Rectal smooth muscle tissue (tissue), 1 donor: ENCODE measurements at regions not wholly inside any gene's neighbourhood (a gene's known extent, or its start where the extent isn't known, plus 50 kb on each side); places are given as distances from the start of the nearest gene placed in this dataset.

Experiments
- H3K27ac ChIP-seq: one replicate; pipeline ENCODE4 v1.7.0; 2013; ENCODE audit warnings: low read depth, low read length, inconsistent platforms
- H3K27me3 ChIP-seq: one replicate; pipeline ENCODE4 v1.7.0; 2013; ENCODE audit warnings: low read length; ENCODE audit not compliant: control insufficient read depth, insufficient read depth
- H3K36me3 ChIP-seq: one replicate; pipeline ENCODE4 v1.7.0; 2013; ENCODE audit warnings: low read length; ENCODE audit not compliant: control insufficient read depth, insufficient read depth
- H3K4me1 ChIP-seq: one replicate; pipeline ENCODE4 v1.7.0; 2013; ENCODE audit warnings: low read length; ENCODE audit not compliant: control insufficient read depth, insufficient read depth
- H3K4me3 ChIP-seq: one replicate; pipeline ENCODE4 v1.7.0; 2013; ENCODE audit warnings: low read length
- H3K9ac ChIP-seq: one replicate; pipeline ENCODE4 v1.7.0; 2013; ENCODE audit warnings: low read length

DNA sequence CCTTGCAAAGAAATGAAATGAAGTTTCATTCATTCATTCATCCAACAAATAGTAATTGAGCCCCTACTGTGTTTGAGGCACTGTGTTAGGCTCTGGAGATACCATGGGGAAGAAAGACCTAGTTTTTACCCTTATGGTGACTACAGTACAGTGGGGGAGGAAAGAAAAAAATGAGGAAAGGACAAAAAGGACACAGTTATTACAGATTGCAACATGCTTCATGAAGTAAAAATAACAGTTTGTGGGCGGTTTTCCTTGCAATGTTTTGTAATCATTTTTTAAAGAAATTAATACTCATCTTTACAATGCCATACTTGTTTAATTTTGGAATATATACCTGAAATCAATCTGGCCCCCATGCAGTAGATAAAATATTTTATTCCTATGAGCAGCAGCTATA lies 120.3 kb downstream of the TM2D1 start:
- Histone ChIP-seq H3K27ac (no peak overlapping the region), H3K4me1 (peaks cover 3% of the 10 kb centered on the region)

DNA sequence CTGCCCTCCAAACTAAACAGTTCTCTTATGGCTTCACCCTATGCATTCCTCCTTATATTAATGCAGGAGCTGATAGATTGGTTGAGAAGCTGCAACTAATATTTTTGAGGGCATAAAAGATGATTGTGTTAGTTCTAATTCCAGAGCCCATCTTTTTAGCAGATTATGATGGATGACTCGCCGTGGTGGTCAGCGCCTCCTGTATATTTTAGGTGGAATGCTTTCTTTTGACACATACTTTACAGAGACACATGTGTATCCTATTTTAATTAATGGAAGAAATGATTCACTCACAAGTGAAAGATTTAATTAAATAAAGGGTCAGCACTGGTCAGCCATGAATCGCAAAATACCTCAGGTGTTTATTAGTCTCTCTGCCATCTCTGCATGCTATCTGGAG lies 120.7 kb downstream of the TM2D1 start:
- Histone ChIP-seq H3K27me3 (no peaks in the 10 kb centered on the region), H3K27ac (no peak overlapping the region), H3K4me3 (no peak overlapping the region), H3K4me1 (peaks cover 3% of the 10 kb centered on the region), H3K36me3 (no peaks in the 10 kb centered on the region), H3K9ac (no peak overlapping the region)

More for the DNA sequence above, 120.3 kb downstream of the TM2D1 start:
- H3K36me3 ChIP-seq: no peaks in the 10 kb centered on the region
- H3K9ac ChIP-seq: no peak overlapping the region
- H3K4me3 ChIP-seq: no peak overlapping the region
- no peaks in the 10 kb centered on the region for H3K27me3 ChIP-seq

GRCh38 chr1:61602663-61603062 lies 122.3 kb downstream of the TM2D1 start:
- H3K36me3 ChIP-seq: no peaks in the 10 kb centered on the region
- H3K27me3 ChIP-seq: no peaks in the 10 kb centered on the region
- no peak overlapping the region for H3K4me3 ChIP-seq
- H3K27ac ChIP-seq: no peak overlapping the region
- no peak overlapping the region for H3K9ac ChIP-seq
- peaks cover 3% of the 10 kb centered on the region for H3K4me1 ChIP-seq

DNA sequence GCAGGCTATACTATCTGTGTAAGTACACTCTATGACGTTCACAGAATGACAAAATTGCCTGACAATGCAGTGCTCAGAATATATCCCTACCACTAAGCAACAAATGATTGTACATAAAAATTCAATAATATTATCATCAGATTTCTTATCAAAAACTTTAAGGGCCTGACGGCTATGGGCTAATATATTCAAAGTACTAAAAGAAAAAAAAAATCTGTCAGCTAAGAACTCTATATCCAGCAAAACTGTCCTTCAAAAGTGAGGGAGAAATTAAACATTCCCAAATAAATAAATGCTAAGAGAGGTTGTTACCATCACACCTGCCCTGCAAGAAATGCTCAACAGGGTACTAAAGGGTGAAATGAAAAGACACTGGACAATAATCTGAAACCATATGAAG lies 127.3 kb downstream of the TM2D1 start:
- H3K36me3 ChIP-seq: no peaks in the 10 kb centered on the region
- no peak overlapping the region for H3K9ac ChIP-seq
- no peaks in the 10 kb centered on the region for H3K27me3 ChIP-seq
- no peaks in the 10 kb centered on the region for H3K4me1 ChIP-seq
- no peak overlapping the region for H3K27ac ChIP-seq
- no peak overlapping the region for H3K4me3 ChIP-seq

DNA sequence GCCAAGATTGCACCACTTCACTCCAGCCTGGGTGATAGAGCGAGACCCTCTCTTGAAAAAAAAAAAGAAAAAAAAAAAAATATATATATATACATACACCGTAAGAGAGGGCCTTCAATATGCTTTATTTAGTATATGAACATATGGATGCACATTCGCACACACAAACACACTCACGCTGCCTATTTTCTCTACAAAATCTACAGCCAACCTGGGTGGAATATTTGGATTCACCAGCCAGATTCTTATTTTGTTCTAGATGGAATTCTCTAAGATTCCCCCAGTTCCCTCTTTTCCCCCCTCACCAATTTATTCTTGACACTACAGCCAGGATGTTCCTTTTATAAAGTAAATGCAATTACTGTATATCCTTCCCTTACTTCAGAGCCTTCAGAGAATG lies 131.6 kb downstream of the TM2D1 start:
- H3K27me3 ChIP-seq: no peaks in the 10 kb centered on the region

GRCh38 chr1:61591351-61591750 lies 133.6 kb downstream of the TM2D1 start:
- H3K9ac ChIP-seq: no peak overlapping the region
- H3K27me3 ChIP-seq: no peaks in the 10 kb centered on the region
- no peaks in the 10 kb centered on the region for H3K36me3 ChIP-seq
- no peak overlapping the region for H3K4me3 ChIP-seq
- no peaks in the 10 kb centered on the region for H3K4me1 ChIP-seq
- no peak overlapping the region for H3K27ac ChIP-seq

More for the DNA sequence above, 131.6 kb downstream of the TM2D1 start:
- no peaks in the 10 kb centered on the region for H3K36me3 ChIP-seq
- H3K9ac ChIP-seq: no peak overlapping the region
- H3K4me1 ChIP-seq: no peaks in the 10 kb centered on the region
- H3K4me3 ChIP-seq: no peak overlapping the region
- H3K27ac ChIP-seq: no peak overlapping the region

DNA sequence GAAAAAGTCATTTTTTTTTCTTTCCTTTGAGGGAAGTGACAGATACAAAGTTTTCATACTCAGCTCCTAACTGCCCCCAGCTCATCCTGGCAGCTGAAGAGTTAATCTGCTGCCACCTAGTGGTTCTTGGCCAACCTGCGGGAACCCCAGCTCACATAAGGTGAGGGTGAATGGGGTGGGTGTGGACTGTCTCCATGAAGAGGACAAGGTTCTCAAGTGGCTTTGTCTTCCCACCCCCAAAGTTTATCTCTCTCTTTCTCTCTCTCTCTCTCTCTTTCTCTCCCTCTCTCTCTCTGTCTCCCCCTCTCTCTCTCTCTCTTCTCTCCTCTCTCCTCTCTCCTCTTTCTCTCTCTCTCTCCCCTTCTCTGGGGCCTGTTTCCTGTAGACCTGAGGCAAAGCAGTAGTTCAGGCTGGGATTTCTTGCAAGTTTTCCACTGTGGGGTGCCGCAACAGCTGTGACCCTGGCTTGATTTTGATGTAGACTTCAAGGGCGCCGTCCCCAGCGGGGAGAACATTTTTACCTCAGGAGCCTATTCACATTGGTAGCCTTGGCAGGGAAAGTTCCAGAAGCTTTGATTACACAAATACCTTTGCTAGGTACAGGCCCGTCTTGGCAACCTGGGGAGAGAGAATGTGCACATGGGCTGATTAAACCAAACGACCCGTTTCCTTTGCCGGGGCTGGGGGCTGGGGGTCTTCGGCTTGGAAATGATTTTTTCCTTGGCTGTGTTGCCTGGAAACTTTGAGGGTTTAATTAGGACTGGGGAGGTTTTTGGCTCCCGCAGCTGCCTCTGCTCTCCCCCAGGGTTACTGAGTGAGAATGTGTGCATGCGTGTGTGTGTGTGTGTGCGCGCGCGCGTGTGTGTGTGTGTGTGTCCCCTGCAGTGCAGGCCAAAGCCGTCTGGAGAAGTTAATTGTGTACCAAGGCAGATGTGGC lies 135.9 kb downstream of the TM2D1 start:
- no peak overlapping the region for H3K27ac ChIP-seq
- no peaks in the 10 kb centered on the region for H3K4me1 ChIP-seq
- H3K36me3 ChIP-seq: no peaks in the 10 kb centered on the region
- no peaks in the 10 kb centered on the region for H3K27me3 ChIP-seq
- no peak overlapping the region for H3K4me3 ChIP-seq
- no peak overlapping the region for H3K9ac ChIP-seq

DNA sequence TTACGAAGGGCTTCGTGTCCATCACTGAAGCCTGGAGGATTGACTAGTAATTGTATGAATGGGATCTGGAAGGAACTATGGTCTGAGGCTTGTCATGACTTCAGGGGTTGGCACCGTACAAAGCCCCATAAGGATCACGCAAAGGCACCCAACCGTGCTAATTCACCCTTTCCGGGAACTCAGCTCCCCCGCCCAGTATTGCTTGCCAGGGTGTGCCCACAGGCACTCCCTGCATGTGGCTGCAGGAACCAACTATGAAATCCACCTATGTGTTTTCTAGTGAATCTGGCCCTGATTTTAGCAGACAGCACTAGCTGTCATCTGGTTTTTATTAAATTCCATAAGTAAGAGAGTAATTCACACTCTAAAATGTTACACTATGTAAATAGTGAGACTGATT lies 139.2 kb downstream of the TM2D1 start:
- Histone ChIP-seq H3K4me1 (no peaks in the 10 kb centered on the region), H3K27me3 (no peaks in the 10 kb centered on the region), H3K9ac (no peak overlapping the region), H3K36me3 (no peaks in the 10 kb centered on the region), H3K27ac (no peak overlapping the region), H3K4me3 (no peak overlapping the region)

- Histone ChIP-seq H3K27me3 (no peaks in the 10 kb centered on the region), H3K9ac (no peak overlapping the region), H3K4me1 (no peaks in the 10 kb centered on the region), H3K4me3 (no peak overlapping the region), H3K36me3 (no peaks in the 10 kb centered on the region), H3K27ac (no peak overlapping the region)
Measured at GRCh38 chr1:61583703-61584102, 141.2 kb downstream of the TM2D1 start.

DNA sequence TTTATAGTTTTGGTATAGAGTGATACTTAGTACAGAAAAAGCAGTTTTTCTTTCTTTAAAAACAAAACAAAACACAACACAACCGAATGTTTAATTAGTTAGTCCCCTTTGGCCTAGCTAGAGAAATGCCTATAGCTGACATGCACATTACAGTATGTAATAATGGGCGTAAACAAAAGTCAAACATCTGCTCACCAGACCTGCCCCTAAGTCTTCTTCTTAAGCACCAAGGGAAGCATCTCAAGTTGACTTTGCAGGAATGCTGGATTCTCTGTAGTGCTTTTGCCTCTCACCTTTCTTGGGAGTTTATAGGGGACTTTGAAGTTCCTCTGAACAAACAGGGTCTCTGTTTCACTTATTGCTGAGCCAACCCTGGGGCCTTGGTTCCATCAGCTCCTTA lies 143.7 kb downstream of the TM2D1 start:
- Histone ChIP-seq H3K27me3 (no peaks in the 10 kb centered on the region), H3K36me3 (no peaks in the 10 kb centered on the region), H3K27ac (no peak overlapping the region), H3K4me3 (no peak overlapping the region), H3K9ac (no peak overlapping the region), H3K4me1 (no peaks in the 10 kb centered on the region)

- no peak overlapping the region for H3K4me3 ChIP-seq
- no peaks in the 10 kb centered on the region for H3K36me3 ChIP-seq
- no peak overlapping the region for H3K27ac ChIP-seq
- no peaks in the 10 kb centered on the region for H3K27me3 ChIP-seq
- no peak overlapping the region for H3K9ac ChIP-seq
- H3K4me1 ChIP-seq: no peaks in the 10 kb centered on the region
Measured at GRCh38 chr1:61580417-61580816, 144.5 kb downstream of the TM2D1 start.

GRCh38 chr1:61579802-61580201 lies 145.1 kb downstream of the TM2D1 start:
- H3K27me3 ChIP-seq: no peaks in the 10 kb centered on the region
- H3K36me3 ChIP-seq: no peaks in the 10 kb centered on the region
- H3K9ac ChIP-seq: no peak overlapping the region
- H3K27ac ChIP-seq: no peak overlapping the region
- H3K4me3 ChIP-seq: no peak overlapping the region
- no peaks in the 10 kb centered on the region for H3K4me1 ChIP-seq

GRCh38 chr1:61572046-61572445 lies 152.9 kb downstream of the TM2D1 start:
- no peak overlapping the region for H3K9ac ChIP-seq
- no peaks in the 10 kb centered on the region for H3K36me3 ChIP-seq
- H3K4me1 ChIP-seq: no peaks in the 10 kb centered on the region
- H3K27ac ChIP-seq: no peak overlapping the region
- no peaks in the 10 kb centered on the region for H3K27me3 ChIP-seq
- H3K4me3 ChIP-seq: no peak overlapping the region
